Activated CD4-positive, CD25-positive, alpha-beta regulatory T cell treated with anti-CD3 and anti-CD28 coated beads, Interleukin-2, amount 50 U/mL, for 72 hours (primary cell): ENCODE measurements at regions not wholly inside any gene's neighbourhood (a gene's known extent, or its start where the extent isn't known, plus 50 kb on each side); places are given as distances from the start of the nearest gene placed in this dataset.
"Not testable (repeated sequence)": the region's sequence is repeated elsewhere in the genome, so short reads cannot be mapped to it uniquely, and the experiment has no call there.

ENCODE experiments used
- DNase-seq: peaks from one replicate; pipeline ENCODE4 v3.0.0; 2021

DNA sequence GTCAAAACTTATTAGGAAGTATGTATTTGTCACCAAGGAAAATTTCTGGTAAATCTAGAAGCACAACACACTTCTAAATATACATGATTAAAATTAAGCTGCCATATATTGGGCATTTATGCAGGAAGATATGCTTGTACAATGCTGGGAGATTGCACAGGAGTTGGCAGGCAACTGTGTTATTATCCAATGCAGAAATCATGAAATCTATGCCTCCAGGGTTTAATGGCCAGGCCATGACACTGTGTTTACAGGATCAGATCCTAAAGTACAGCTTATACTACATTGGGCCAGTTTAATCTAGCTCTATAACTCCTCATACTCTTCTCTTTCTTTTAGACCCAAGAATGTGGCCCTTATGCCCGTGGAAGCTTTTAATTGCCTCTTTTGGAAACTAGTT is 391.4 kb upstream of the DPH6 start:
- DNase-seq: no peak

DNA sequence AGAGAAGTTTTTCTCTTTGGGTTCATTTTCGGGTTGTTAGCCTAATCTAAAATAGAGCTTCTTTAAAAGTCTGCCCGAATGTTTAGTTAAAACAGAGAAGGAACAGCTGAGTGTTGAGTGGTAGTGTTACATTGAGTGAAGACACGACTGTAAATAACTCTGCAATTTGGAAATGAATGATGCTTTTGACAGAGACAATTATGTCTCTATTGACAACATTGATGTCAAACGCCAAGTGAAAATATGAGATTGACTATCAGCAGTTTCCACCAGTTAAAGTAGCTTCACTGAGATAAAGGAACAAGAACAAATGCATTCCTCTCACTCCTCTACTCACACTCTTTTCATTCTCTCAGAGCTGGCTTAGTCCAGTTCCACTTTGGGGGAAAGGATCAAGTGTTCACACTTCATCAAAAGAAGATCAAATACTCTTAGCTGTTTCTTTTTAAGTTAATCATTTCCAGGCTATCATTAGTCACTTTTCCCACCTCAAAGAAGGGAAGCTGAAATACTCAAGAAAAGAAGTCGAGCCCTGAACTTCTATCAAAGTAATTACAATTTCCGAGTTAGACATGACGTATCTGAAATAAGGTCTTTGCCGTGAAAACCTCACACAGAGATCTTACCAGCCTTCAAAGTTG is 399.1 kb upstream of the DPH6 start:
- no peak for DNase-seq

DNA sequence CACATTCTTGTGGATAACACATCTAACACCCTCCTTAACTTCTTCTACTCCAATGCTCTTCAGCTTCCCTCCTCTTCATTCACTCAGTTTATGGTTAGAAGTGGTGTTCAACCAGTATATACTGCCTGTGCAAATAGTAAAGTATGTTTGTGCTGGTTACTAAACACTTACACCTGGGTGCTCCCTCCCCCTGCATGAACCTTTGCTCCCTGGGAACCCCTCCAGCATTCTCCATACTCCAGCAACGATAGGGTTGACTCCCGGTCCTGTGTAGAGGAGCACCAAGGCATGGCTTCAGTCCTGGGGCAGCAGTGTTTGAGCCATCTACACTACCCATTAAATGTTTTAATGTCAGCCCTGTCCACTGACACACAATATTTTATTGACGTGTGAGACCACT is 407.5 kb upstream of the DPH6 start:
- no peak for DNase-seq

DNA sequence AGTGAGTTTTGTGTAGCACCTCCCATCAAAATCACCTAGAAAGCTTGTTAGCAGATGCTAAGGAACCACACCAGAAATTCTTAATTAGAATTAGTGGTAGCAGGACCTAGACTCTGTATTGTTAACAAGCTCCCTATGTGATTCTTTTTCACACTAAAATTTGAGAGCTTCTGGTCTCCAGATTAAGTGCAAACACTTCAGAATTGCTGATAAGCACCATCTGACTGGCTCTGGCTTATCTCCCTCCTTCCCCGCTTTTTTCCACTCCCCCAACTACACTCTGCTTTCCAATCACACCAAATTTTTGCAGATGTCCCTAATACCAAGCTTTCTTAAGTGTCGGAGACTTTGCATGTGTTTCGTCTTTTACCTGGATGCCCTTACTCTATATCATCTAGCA is 410.1 kb upstream of the DPH6 start:
- DNase-seq: no peak

DNA sequence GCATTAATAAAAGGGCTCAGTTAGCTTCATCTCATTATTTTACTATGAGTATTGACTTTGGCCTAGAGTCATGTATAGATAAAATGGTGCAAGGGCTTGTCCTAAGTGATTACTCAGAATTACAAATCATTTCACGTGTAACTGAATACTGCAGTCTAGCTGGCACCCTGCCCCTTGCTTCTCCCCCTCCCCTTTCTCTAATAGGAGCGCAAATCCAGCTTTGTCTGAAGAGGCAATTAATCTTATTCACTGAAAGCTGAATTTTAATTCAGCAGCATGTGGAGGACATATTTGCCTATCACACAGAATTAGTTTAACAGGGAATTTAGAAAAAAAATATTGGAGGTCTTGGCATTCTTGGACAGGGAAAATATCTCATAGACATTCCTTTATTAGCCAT is 412.1 kb upstream of the DPH6 start:
- no peak for DNase-seq

DNA sequence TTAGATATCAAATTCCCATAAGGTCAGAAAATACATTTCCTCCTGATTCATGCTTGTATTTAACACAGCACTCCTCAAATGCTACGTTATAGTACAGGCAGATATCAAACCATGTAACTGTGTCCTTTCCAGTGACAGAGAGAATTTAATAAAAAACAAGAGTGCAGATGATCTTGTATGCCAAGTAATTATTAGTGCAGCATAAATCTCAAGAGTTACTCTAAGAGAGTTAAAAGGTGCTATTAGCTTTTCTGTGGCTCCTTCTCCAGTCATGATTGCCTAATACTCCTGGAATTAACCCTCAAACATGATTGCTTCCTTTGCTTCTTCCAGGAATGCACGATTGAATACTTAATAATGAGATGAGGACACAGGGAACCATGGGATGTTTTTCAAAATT is 413.0 kb upstream of the DPH6 start:
- DNase-seq: no peak

DNA sequence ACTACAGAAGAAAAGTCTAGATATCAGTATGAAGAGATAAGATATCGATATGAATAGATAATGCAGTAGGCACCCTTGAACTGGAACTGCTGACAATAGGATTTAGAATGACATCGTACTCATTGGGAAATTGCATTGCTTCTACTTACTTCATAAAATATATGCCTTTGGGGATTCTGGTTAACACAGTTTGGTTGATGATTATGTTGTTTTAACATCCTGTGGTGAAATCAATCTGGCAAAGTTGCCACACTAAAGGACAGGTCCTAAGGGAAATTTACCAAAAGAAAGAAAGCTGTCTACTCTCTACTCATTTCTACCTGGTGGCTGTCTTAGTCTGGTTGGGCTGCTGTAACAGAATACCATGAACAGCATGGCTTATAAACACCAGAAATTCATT is 417.4 kb upstream of the DPH6 start:
- DNase-seq: no peak

DNA sequence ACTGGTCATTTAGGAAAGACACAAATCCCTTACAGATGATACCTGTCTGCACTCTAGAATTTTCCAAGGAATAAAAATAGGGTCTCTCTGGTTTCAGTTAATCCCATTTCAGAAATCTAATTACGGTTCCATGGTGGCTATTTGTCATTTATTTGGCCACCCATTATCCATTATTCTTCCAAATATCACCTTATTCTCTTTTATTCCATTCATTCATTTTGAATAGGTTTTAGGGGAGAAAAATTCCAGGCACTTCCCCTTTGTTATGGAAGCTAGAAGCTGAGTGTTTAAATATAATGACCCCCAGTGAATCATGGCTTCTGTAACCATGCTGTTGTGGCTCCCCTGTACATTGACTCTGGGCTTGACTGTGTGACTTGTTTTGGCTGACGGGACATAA is 420.8 kb upstream of the DPH6 start:
- DNase-seq: no peak

DNA sequence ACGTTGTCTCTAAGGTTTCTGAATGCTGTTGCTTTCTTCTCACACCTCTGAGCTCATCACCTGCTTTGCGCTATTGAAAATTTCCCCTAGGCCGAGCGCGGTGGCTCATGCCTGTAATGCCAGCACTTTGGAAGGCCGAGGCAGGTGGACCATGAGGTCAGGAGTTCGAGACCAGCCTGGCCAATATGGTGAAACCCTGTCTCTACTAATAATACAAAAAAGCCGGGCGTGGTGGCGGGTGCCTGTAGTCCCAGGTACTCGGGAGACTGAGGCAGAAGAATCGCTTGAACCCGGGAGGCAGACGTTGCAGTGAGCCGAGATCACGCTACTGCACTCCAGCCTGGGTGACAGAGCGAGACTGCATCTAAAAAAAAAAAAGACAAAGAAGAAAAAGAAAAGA is 422.0 kb upstream of the DPH6 start:
- DNase-seq: not testable (repeated sequence)

DNA sequence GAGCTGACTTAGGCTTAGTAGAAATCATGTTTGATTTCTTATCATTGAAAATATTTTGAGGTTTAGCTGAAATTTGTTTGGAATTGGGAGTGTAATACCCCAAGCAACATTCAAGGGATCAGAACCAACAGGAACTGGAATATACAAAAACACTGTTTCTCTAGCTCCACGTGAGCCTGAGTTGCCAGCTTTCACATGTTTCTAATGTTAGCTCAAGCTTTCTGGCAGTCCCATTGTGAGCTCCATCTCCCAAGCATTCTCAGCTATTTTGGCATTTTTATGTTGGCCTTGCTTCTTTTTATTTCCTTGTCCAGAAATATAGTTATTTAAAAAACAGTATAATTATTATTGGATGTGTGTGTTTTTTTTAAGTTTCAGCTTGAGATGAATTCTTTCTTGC is 427.1 kb upstream of the DPH6 start:
- DNase-seq: no peak

DNA sequence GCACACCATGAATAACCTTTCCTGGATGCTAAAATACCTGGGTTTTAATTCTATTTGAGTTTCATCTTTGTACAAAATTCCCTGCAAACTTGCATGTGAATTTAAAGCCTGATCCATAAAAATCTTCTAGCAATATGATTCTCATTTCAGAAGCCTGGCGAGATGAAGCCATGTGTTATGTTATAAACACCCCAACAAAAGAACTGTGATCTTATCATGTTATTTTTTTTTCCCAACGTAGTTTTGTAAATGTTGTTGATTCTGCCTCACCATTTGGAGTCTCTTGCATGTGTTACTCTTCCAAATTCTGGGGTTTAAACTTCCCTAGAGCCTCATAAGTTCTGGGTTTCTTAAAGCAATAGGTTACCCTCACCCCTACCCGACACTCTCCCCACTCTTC is 428.1 kb upstream of the DPH6 start:
- DNase-seq: no peak

DNA sequence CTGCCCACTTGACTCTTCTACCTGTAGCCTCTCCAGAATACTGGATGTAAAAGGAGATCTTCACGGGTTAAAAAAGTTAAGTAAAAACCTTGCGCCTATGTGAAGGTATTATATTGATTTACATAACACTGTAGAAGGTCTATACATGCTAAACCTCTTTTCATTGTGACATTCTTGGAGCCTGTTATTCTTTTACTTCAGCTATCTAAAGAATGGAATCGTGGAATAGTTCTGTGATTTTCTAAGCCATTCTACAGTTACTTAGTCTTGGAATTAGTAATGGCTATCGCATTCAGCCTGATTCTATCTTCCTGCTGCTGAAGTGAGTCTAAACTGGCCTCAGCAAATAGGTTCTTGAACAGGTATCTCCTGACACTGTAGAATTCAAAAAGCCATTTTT is 430.0 kb upstream of the DPH6 start:
- DNase-seq: no peak

DNA sequence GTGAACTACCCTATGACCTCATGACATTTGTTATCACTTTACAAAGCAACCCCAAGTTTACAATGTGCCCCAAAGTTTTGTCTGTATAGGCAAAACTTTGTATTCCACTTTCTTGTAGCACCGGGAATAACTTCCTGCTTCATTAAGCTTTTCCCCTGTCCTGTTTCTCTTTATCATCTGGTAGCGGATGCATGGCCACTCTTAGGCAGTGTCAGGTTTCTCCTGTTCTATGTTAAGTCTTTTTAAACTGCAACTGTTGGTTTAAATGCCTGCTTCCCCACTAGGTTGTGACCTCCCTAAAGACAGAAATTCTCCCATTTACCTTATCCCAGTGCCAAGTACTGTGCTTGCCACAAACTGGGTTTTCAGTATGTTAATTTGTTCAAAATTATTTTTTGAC is 433.6 kb upstream of the DPH6 start:
- DNase-seq: no peak

DNA sequence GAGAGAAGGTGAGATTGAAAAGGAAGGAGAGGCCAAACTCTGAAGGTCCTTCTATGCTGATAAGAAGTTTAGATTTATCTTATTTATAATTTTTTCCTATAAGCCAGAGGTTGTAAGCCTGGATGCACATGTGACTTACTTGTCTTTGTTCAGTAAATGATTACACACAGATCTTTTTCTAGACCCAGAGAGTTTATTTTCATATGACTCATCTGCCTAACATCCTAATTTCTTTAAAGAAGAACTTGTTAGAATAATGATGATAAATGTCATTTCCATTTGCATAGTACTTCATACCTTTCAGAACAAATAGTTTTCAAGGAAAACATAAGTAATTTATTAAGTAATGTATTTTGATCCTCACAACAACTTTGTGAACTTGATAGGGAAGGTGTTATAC is 434.8 kb upstream of the DPH6 start:
- no peak for DNase-seq

DNA sequence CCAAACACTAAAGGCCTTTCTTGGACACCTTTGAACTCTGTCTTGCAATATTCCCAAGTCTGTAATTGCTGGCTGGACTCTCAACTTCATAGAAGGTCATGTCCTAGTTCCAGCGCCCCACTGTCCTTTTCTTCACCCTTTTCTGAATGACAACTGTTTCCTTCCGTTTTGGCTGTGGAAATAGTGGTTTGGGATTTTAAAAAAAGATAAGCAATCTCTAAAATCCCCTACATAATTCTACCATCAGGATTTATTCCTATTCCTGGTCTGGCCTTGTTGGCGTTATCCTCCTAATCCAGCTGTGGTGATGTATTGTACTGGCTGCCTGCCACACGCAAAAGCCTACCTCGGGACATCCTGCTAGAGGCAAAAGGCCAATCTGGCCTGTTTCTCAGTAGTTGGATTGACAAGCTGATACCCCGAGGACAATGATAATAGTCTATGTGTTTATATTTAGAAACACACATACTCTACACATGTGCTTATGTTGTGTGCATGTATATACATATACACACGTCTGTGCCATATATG is 440.3 kb upstream of the DPH6 start:
- DNase-seq: no peak

DNA sequence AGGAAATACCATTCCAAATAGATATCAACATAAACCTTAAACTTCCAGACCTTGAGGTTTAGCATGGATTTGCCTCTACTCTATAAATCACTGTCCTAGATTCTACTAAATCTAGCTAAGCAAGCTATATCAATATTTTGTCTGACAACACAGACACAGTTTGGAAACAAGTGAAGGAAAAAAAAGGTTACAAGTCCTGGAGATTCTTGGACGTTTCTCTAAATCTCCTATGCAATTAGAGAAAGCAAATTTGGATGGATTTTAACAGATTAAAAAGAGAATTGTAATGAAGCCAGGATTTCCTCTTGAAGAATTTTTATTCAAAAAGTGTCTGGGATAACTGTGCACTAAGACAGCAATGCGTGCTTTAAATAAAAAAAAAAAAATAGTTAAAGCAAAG is 441.1 kb upstream of the DPH6 start:
- no peak for DNase-seq

DNA sequence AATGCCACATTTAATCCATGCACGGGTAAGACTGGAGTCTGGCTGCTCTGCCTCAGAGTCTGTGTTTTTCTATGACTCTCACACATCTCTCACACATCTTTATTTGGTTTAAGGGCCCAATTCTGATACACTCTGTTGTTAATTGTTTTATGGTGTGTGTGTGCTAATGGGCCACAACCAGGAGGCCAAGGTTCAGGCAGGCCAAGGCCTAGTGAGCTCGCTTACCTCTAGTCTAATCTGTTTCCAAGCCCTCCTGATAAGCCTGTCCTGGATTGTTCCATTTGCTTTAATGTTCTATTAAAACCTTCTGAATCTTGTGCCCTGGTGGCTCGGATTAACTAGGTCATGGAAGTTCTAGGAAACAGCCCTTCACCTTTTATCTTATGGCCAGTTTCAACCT is 445.4 kb upstream of the DPH6 start:
- DNase-seq: no peak

DNA sequence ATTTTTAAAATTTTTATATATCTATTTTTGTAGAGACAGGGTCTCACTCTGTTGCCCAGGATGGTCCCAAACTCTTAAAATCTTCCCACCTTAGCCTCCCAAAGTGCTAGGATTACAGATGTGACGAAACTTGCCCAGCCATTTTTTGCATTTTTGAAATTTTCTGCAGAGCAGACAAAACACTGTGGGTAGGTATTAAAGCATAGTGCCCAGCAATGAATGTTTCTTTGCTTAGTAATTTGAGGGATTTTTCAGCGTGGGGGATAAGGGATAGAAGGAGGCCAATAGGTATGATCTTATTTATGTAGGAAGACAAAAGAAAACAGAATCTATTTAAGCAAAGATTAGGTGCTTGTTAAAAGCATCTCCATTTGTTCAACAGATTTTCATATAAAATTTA is 446.8 kb upstream of the DPH6 start:
- DNase-seq: no peak

DNA sequence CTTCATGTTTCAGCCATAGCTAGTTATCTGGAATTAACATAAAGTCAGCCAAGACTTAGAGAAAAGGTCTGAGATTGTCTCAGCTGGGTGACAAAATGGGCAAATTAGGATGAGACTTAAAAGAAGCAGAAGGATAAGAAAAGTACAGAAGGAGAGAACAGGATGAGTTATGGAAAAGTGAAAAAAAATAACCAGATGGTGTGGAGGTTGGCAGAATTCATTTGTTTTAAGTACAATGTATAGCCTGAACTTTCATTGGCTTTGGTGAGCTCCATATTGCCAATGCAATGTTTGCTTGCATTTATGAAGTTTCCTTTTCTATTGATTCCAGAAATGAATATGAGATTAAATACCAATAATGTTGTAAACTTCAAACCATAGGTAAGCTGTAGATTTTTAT is 447.2 kb upstream of the DPH6 start:
- DNase-seq: no peak

DNA sequence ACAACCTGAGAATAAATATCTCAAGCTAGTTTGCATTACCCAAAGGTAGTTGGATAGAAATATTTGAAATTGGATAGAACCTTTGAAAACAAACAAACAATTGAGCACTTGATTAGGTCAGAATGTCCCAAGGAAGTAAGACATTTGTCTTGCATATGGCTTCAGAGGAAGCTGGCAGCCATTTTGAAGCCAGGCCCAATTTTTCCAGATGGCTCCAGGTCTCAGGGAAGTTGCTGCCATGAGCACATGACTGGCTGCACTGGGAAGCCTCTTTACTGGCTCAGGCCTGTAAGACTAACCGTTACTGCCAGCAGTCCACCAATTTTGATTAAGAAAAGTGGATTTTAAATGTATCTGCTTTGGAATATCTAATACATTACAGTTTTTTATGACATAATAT is 448.9 kb upstream of the DPH6 start:
- DNase-seq: no peak

DNA sequence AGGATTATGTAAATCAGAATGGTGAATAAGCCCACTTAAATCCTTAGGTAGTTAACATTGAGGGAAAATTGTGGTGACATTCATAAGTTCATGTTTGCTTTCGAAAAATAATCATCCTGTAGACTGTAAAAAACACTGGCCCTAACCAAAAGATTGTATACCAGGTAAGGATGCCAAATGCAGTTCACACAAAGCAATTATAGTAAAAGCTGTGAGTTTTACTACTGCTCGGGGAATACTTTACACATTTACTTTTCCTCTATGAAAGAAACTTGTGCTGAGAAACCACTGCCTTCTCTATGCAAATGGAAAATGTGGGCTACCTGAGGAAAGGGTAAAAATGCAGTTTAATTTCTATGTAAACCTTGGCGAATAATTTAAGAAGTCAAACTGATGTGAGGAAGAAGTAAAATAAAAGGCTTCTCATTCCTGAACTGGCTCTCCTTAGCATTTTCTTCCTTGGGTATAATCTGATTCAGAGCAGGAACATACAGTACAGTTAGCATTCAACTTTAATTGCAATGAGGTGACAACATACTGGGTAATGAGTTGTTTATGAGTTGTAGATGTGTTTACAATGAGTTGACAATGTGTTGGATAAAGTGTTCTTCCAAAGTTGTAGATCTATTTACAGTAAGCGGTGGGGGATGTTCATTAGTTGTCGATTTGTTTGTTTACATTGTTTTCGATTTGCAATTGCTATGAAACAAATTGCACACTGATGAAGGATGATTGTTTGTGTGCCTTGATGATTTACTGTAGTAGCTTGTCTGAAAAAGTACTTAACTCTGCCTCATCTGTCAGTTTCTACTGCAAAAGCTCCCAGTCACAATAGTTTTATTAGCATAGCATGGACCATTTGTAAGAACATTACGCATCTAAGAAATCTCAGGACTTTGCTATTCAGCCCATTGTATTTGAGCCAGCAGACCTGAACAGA is 453.0 kb upstream of the DPH6 start:
- DNase-seq: no peak

DNA sequence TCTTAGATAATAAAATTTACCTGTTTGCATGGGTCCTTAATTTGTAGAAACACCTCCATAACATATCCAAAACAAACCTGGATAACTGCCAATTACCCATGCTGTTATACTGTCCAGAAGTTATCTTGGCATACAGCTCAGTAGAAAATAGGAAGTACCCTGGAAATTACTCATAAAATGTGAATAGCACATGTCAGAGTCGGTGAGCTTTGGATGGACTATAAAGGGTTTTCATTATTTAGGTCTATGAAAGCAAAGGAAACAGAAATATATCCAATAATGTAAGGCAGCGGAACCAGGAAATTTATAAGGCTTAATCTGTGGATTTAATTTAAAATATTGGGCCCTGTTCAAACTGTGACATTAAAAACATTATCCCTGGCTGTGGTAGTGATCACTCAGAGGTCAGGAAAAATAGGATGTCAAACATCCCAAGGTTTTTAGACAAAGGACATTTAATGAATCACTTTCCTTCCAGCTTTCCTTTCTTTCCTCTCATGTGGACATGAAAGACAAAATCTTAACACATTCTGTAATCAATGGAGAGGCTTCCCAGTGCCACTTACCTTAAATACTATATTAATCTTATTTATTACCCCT is 459.0 kb upstream of the DPH6 start:
- no peak for DNase-seq

DNA sequence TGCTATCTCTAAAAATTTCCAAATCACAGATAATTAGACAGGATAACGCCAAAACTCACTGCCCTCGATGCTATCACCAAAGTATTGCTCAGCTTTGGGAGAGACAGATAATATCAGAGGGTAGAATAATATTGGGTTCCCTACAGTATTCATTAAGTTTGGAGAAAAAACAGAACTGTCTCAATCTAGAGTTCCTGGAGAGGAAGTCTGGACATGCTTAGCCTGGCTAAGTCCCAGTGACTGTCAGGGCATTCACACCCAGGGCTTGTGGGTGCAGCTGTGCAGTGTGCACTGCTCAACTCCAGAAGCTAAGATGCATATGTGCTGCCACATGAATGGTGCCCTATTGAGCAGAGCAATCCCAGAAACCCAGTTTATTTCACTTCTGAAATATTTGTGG is 459.6 kb upstream of the DPH6 start:
- DNase-seq: no peak

DNA sequence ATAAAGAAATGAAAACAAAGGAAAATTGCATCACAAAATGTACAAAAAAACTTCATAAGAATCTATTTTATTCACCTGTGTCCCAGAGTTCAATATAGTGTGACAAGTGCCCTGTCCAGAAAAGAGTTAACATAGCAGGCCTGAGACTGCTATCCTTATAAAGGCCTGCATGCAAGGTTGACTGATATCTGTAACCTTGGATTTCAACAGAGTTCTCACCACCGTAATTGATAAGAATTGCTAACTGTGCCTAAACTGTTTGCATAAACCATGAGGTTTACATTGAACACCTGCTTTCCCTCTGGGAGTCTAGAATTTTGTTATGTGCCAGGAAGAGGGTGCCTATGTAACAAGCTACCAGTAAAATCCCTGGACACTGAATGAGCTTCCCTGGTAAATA is 461.7 kb upstream of the DPH6 start:
- no peak for DNase-seq
